ENCODE measurements at regions not wholly inside any gene's neighbourhood (a gene's known extent, or its start where the extent isn't known, plus 50 kb on each side); places are given as distances from the start of the nearest gene placed in this dataset.
"Not testable (repeated sequence)": the region's sequence is repeated elsewhere in the genome, so short reads cannot be mapped to it uniquely, and the experiment has no call there.

GRCh38 chr4:17010426-17011087 is 112.1 kb upstream of the LDB2 start:
- no peak for DNase-seq (ENCODE audit: low read depth)

DNA sequence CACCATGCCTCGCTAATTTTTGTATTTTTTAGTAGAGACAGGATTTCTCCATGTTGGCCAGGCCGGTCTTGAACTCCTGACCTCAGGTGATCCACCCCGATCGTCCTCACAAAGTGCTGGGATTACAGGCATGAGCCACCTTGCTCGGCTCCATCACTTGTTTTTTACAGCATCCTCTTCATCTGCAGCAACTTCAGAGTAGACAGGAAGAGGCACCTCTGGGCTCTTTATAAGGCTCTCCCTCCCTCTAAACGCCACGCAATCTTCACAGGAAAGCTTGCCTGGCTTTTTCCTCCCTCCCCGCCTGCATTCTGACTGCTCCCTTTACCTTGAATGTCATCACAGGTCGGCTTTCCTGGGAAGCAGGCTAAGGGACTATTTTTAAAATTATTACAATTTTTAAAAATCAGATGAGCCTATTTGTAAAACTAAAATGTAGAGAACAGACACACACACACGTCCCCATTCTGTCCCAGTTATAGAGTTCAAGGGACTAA is 111.5 kb upstream of the LDB2 start:
- no peak for DNase-seq (ENCODE audit: low read depth)

- no peak for DNase-seq (ENCODE audit: low read depth)
Measured at GRCh38 chr4:17008834-17009345, 110.4 kb upstream of the LDB2 start.

DNA sequence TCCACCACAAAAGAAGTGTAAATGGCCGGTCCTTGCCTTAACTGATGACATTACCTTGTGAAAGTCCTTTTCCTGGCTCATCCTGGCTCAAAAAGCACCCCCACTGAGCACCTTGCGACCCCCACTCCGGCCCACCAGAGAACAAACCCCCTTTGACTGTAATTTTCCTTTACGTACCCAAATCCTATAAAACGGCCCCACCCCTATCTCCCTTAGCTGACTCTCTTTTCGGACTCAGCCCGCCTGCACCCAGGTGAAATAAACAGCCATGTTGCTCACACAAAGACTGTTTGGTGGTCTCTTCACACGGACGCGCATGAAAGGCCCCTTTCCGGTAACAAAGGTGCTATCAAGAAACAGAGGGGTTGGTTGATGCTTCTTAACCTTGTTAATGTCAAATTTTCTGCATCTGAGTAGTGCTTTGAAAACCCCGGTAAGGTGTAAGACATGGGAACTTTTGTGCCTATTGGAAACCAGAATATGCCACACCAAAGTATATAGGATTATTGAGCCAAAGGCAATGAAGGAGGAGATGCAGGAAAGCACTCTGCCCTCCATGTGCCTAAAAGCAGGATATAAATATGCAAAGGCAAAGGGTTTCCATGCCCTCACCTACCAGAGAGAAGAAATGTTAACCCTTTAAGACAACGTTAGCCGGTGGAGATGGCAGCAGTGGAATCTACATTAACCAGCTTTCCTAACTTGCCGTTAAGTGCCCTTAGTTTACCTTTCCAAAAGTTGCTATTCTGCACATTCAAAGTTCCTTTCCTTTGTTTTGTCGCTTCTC is 105.4 kb upstream of the LDB2 start:
- DNase-seq (ENCODE audit: low read depth): not testable (repeated sequence)

DNA sequence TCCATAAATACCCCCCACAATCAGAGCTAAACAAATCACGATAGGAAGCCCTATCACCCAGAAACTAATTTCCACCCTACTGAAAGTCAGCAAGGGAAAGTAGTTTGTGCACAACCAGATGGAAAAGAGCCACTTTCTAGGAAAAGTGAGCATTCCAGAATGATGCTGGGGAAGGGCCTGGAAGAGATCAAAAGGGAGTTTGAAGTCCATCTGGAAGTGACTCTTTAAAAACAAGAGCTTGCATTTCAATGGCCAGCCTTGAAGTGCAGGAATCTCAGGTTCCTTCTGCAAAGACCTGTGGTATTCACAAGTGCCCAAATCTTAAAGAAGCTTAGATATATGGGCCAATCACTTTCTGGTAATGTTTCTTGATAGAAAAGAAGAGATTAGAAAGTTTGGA is 97.0 kb upstream of the LDB2 start:
- DNase-seq (ENCODE audit: low read depth): no peak

DNA sequence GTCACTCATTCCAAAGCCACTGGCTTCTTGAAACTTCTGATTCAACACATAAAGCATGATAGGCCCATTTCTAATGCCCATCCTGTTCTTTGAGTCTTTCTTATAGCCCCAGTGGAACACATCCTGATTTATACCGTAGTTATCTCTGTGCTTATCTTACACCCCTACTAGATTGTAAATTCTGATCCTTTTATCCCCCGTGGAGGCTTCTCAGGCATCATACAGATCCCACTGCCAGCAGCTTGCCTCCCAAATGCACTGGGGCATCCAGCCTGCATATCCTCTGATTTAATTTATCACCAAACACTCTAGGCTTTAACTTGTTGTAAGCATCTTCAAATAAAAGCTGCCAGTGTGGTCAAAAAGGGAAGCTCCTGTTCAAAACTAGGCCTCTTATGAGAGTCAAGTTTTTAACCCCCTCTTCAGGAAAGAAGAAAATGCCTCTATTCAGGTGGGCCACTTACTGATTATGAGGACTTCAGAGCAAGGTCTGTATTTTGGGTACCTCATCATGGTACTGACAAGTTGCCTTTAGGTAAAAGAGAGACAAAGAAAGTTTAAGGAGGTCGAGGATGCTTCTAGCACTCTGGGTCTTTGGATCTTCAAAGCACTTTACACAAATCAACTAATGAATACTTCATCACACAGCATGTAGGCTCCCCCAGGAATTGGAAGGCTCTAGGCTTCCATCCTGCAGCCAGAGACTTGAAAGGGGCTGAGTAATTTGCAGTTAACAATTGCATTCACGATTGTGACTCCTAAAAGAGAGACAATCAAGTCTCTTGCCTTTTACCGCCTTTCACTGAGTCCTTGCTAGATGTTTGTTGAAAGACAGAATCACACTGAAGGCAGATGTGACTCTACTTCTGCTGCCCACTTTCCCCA is 95.8 kb upstream of the LDB2 start:
- DNase-seq (ENCODE audit: low read depth): no peak

DNA sequence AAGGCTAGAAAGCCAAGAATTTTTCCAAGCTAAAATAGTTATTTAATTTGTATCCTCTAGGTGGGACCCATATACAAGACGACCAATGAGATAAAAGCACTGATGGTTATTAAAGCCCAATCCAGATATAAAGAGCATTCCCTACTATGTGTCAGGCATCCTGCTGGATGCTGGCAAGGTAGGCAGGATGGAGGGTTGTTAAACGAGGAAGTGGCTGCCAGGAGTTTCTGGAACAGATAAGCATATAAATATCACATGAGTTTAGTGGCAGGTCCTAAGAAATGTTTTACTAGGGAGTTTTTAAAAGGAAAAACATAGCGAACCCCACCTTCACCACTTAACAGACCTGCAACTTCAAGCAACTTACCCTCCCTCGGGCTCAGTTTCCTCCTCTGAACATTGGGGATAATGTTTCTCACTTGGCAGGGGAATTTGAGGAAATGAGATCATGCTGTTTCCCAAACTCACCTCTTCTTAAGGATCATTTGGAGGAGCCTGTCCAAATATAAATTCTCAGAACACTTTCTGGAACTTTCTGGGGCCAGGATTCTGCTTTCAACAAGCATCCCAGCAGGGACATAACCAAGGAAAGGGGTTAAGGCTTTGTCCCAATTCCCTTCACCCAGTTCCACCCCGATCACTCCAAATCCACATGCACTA is 94.3 kb upstream of the LDB2 start:
- DNase-seq (ENCODE audit: low read depth): no peak

GRCh38 chr4:16991450-16991849 is 93.0 kb upstream of the LDB2 start:
- no peak for DNase-seq (ENCODE audit: low read depth)

- no peak for DNase-seq (ENCODE audit: low read depth)
Measured at GRCh38 chr4:16989371-16989770, 90.9 kb upstream of the LDB2 start.

- DNase-seq (ENCODE audit: low read depth): no peak
Measured at GRCh38 chr4:16988814-16989213, 90.4 kb upstream of the LDB2 start.

- no peak for DNase-seq (ENCODE audit: low read depth)
Measured at GRCh38 chr4:16977081-16977480, 78.6 kb upstream of the LDB2 start.

DNA sequence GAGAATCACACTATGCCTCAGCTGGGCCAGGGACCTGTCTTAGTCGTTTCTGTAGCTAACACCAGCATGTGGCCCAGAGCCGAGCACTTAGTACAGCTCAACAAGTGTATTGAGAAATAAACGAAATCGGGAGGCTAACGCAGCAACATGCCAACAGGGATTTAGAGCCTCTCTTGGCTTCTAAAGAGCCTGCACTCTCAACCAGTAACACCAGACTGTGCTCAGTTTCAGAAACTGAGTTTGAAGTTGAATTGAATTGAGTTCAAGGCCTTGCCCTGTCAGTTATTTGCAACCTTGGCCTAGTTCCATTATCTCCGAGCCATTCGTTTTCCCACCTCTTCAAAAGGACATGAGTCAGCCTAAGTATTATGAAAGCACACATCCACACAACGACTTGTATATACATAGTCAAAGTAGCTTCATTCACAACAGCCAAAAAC is 71.3 kb upstream of the LDB2 start:
- DNase-seq (ENCODE audit: low read depth): peak; percentile 4

DNA sequence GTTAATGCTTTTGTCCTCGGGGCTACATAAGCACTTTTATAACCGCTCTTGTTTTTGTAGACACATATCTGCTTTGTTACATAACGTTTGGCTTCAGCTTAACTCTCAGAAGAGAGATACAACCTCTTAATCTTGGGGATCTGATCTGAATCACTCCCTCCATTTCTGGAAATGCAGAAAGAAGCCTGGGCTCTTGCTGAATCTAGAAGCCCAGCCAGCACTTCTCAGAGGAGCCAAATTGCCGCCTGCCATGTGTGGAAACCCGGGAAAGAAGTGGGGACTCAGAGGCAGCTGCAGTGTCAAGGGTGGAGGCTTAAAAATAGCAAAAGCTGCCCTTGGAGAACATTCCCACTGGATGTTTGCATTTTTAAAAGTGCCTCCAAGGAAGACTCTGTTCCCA is 69.3 kb upstream of the LDB2 start:
- DNase-seq (ENCODE audit: low read depth): no peak

- DNase-seq (ENCODE audit: low read depth): no peak
Measured at GRCh38 chr4:16959305-16959704, 60.9 kb upstream of the LDB2 start.

- DNase-seq (ENCODE audit: low read depth): no peak
Measured at GRCh38 chr4:16952896-16953630, 54.6 kb upstream of the LDB2 start.

DNA sequence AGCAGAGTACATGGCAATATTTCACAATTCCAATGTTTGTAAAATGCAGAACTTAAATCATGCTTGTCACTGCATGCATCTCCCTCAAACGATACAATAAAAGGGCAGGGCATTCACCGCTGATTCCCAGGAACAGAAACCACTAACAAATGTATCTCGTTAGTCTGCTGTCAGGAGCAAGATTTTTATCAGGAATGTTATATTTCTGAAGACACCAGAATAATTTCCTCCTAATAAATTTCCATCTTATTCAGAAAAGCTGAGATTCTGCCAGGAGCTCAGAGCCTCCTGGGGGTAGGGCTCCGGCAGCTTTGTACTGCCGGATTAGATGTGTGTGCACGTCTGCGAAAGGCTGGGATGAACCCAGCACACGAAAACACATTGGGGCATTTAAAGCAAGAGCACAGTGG is 54.0 kb upstream of the LDB2 start:
- no peak for DNase-seq (ENCODE audit: low read depth)
